Cardiac muscle cell (in vitro differentiated cells and primary cell): ENCODE measurements at regions not wholly inside any gene's neighbourhood (a gene's known extent, or its start where the extent isn't known, plus 50 kb on each side); places are given as distances from the start of the nearest gene placed in this dataset.
"Not testable (repeated sequence)": the region's sequence is repeated elsewhere in the genome, so short reads cannot be mapped to it uniquely, and the experiment has no call there.

Experiments used
- DNase-seq, 2 donors: peaks; one replicate each; pipeline versions ENCODE4 v3.0.0 to v3.0.0-alpha.2; 2010 to 2017; ENCODE audit warnings: low read depth in 1 of 2, low spot score in 1 of 2
- H3K27ac ChIP-seq: fragments of 200-600 bp; sonication (generic); 2 replicates; pipeline ENCODE4 v1.5.1; 2016
- H3K27me3 ChIP-seq: fragments of 200-600 bp; sonication (generic); 2 replicates; pipeline ENCODE4 v1.6.0; 2016; ENCODE audit warnings: control low read depth
- H3K36me3 ChIP-seq: fragments of 200-600 bp; sonication (generic); 2 replicates; pipeline ENCODE4 v1.5.1; 2016; ENCODE audit warnings: control low read depth
- H3K4me1 ChIP-seq: fragments of 200-600 bp; sonication (generic); 2 replicates; pipeline ENCODE4 v1.8.1; 2017; ENCODE audit warnings: low read depth, mild to moderate bottlenecking, mixed run types
- H3K4me3 ChIP-seq: fragments of 200-600 bp; sonication (generic); 2 replicates; pipeline ENCODE4 v1.5.1; 2016; ENCODE audit warnings: mild to moderate bottlenecking
- H3K9me3 ChIP-seq: fragments of 200-600 bp; sonication (generic); 2 replicates; pipeline ENCODE4 v1.5.1; 2017; ENCODE audit warnings: low read depth, mild to moderate bottlenecking, control low read depth
- CTCF ChIP-seq: IDR thresholded peaks from 2 replicates; pipeline ENCODE4 v1.5.1; 2012; ENCODE audit warnings: low read depth, mild to moderate bottlenecking, low read length

GRCh38 chr15:20680257-20680815 lies 138.7 kb upstream of the GOLGA6L6 start:
- H3K4me3 ChIP-seq, H3K4me1 ChIP-seq, H3K36me3 ChIP-seq, H3K27me3 ChIP-seq, H3K27ac ChIP-seq, H3K9me3 ChIP-seq, DNase-seq: not testable (repeated sequence)

- DNase-seq = no peak
- Histone ChIP-seq H3K4me3 (no peak overlapping the region), H3K9me3 (peaks cover 18% of the 10 kb centered on the region), H3K27me3 (no peaks in the 10 kb centered on the region), H3K27ac (no peak overlapping the region), H3K4me1 (no peaks in the 10 kb centered on the region), H3K36me3 (no peaks in the 10 kb centered on the region)
- TF ChIP-seq CTCF = no peak
Measured at GRCh38 chr15:20672470-20672869, 130.9 kb upstream of the GOLGA6L6 start.

GRCh38 chr15:20671675-20672074 lies 130.1 kb upstream of the GOLGA6L6 start:
- no peaks in the 10 kb centered on the region for H3K36me3 ChIP-seq
- no peaks in the 10 kb centered on the region for H3K4me1 ChIP-seq
- H3K27me3 ChIP-seq = no peaks in the 10 kb centered on the region
- H3K9me3 ChIP-seq = peaks cover 22% of the 10 kb centered on the region
- no peak for DNase-seq
- no peak overlapping the region for H3K4me3 ChIP-seq
- no peak for TF ChIP-seq CTCF
- H3K27ac ChIP-seq = no peak overlapping the region

- not testable (repeated sequence) for DNase-seq, H3K4me1 ChIP-seq, H3K27me3 ChIP-seq, H3K4me3 ChIP-seq, H3K36me3 ChIP-seq, H3K27ac ChIP-seq
- peaks cover 23% of the 10 kb centered on the region for H3K9me3 ChIP-seq
Measured at GRCh38 chr15:20666410-20666809, 124.8 kb upstream of the GOLGA6L6 start.

GRCh38 chr15:20665653-20666052 lies 124.1 kb upstream of the GOLGA6L6 start:
- Histone ChIP-seq H3K27me3 (no peaks in the 10 kb centered on the region), H3K4me3 (no peak overlapping the region), H3K27ac (no peak overlapping the region), H3K4me1 (no peaks in the 10 kb centered on the region), H3K9me3 (peaks cover 22% of the 10 kb centered on the region), H3K36me3 (no peaks in the 10 kb centered on the region)
- no peak for TF ChIP-seq CTCF
- no peak for DNase-seq

GRCh38 chr15:20659265-20659664 lies 117.7 kb upstream of the GOLGA6L6 start:
- H3K9me3 ChIP-seq = peaks cover 18% of the 10 kb centered on the region
- H3K27ac ChIP-seq = no peak overlapping the region
- no peaks in the 10 kb centered on the region for H3K36me3 ChIP-seq
- no peak for DNase-seq
- H3K4me3 ChIP-seq = no peak overlapping the region
- TF ChIP-seq CTCF = no peak
- H3K4me1 ChIP-seq = no peaks in the 10 kb centered on the region
- no peaks in the 10 kb centered on the region for H3K27me3 ChIP-seq

GRCh38 chr15:20658024-20658423 lies 116.4 kb upstream of the GOLGA6L6 start:
- Histone ChIP-seq H3K4me3 (no peak overlapping the region), H3K9me3 (peaks cover 14% of the 10 kb centered on the region), H3K4me1 (no peaks in the 10 kb centered on the region), H3K27ac (no peak overlapping the region), H3K36me3 (no peaks in the 10 kb centered on the region), H3K27me3 (no peaks in the 10 kb centered on the region)
- DNase-seq = no peak
- TF ChIP-seq CTCF = no peak
